ENCODE measurements at regions not wholly inside any gene's neighbourhood (a gene's known extent, or its start where the extent isn't known, plus 50 kb on each side); places are given as distances from the start of the nearest gene placed in this dataset.
A peak's percentile ranks its signal among the peaks of the same experiment; 100 is the strongest.

GRCh38 chr2:144718376-144718775 is 198.5 kb upstream of the ZEB2 start:
- no peak overlapping the region for H3K27ac ChIP-seq
- H3K9me3 ChIP-seq (ENCODE audit: severe bottlenecking), result peaks cover 2% of the 10 kb centered on the region
- H3K4me3 ChIP-seq (ENCODE audit: low read depth, low read length), result no peak overlapping the region
- no peak for TF ChIP-seq CTCF (IDR thresholded peaks at IDR 0.05; ENCODE audit: low read depth, low read length)
- no peak for DNase-seq
- no peaks in the 10 kb centered on the region for H3K36me3 ChIP-seq
- no peaks in the 10 kb centered on the region for H3K27me3 ChIP-seq (ENCODE audit: insufficient read depth, low read depth, severe bottlenecking)

GRCh38 chr2:144715992-144716391 is 196.1 kb upstream of the ZEB2 start:
- Histone ChIP-seq H3K4me3 (ENCODE audit: low read depth, low read length) (no peak overlapping the region), H3K27ac (no peak overlapping the region), H3K9me3 (ENCODE audit: severe bottlenecking) (peaks cover 2% of the 10 kb centered on the region), H3K27me3 (ENCODE audit: insufficient read depth, low read depth, severe bottlenecking) (no peaks in the 10 kb centered on the region), H3K36me3 (no peaks in the 10 kb centered on the region)
- DNase-seq, result no peak
- no peak for TF ChIP-seq CTCF (IDR thresholded peaks at IDR 0.05; ENCODE audit: low read depth, low read length)

GRCh38 chr2:144713410-144713809 is 193.5 kb upstream of the ZEB2 start:
- Histone ChIP-seq H3K27ac (no peak overlapping the region), H3K4me3 (ENCODE audit: low read depth, low read length) (no peak overlapping the region), H3K27me3 (ENCODE audit: insufficient read depth, low read depth, severe bottlenecking) (no peaks in the 10 kb centered on the region), H3K36me3 (no peaks in the 10 kb centered on the region), H3K9me3 (ENCODE audit: severe bottlenecking) (peaks cover 2% of the 10 kb centered on the region)
- TF ChIP-seq CTCF (IDR thresholded peaks at IDR 0.05; ENCODE audit: low read depth, low read length), result no peak
- DNase-seq, result no peak

- no peak overlapping the region for H3K4me3 ChIP-seq (ENCODE audit: low read depth, low read length)
- DNase-seq, result no peak
- no peaks in the 10 kb centered on the region for H3K36me3 ChIP-seq
- H3K9me3 ChIP-seq (ENCODE audit: severe bottlenecking), result no peaks in the 10 kb centered on the region
- TF ChIP-seq CTCF (IDR thresholded peaks at IDR 0.05; ENCODE audit: low read depth, low read length), result no peak
- H3K27me3 ChIP-seq (ENCODE audit: insufficient read depth, low read depth, severe bottlenecking), result no peaks in the 10 kb centered on the region
- H3K27ac ChIP-seq, result peak overlapping the region; percentile 73
These were observed 192.6 kb upstream of the ZEB2 start for GRCh38 chr2:144712550-144712940.

GRCh38 chr2:144711630-144712549 is 192.0 kb upstream of the ZEB2 start:
- Histone ChIP-seq H3K27me3 (ENCODE audit: insufficient read depth, low read depth, severe bottlenecking) (no peaks in the 10 kb centered on the region), H3K36me3 (no peaks in the 10 kb centered on the region), H3K9me3 (ENCODE audit: severe bottlenecking) (no peaks in the 10 kb centered on the region), H3K27ac (peak overlapping the region; percentile 73), H3K4me3 (ENCODE audit: low read depth, low read length) (no peak overlapping the region)
- peak; percentile 49 for DNase-seq
- no peak for TF ChIP-seq CTCF (IDR thresholded peaks at IDR 0.05; ENCODE audit: low read depth, low read length)

Measured in WERI-Rb-1 (cell line).